WTC11 (cell line): ENCODE measurements at regions not wholly inside any gene's neighbourhood (a gene's known extent, or its start where the extent isn't known, plus 50 kb on each side); places are given as distances from the start of the nearest gene placed in this dataset.
A peak's percentile ranks its signal among the peaks of the same experiment; 100 is the strongest.

Experiments used
- ATAC-seq: fragments of 200-7000 bp; cut with Tn5 transposase; 2 replicates; pipeline ENCODE4 v1.10.0; 2021; ENCODE audit warnings: mild to moderate bottlenecking, moderate library complexity
- CTCF ChIA-PET: fragments of 300-600 bp; sonication (Branson Sonifier 250); formaldehyde crosslinking; loops from one replicate; lab custom pipeline; 2021; ENCODE audit warnings: antibody characterized with exemption; lab: Charles Lee
- POLR2A ChIA-PET: fragments of 350-600 bp; sonication (Branson Sonifier 250); formaldehyde crosslinking; loops from one replicate; lab custom pipeline; 2021; ENCODE audit warnings: antibody characterized with exemption; lab: Charles Lee
- DNase-seq: peaks from one replicate; pipeline ENCODE4 v3.0.0; 2021; ENCODE audit warnings: low spot score
- H3K27ac Mint-ChIP-seq: 2 replicates; pipeline ENCODE4 v1.8.0; 2021; ENCODE audit warnings: mixed read lengths
- H3K27me3 Mint-ChIP-seq: 2 replicates; pipeline ENCODE4 v1.8.0; 2021; ENCODE audit warnings: low read depth, mild to moderate bottlenecking, moderate library complexity, mixed read lengths
- H3K36me3 Mint-ChIP-seq: 2 replicates; pipeline ENCODE4 v1.8.0; 2021; ENCODE audit warnings: mixed read lengths
- H3K4me1 Mint-ChIP-seq: 2 replicates; pipeline ENCODE4 v1.8.0; 2022; ENCODE audit warnings: mixed read lengths
- H3K4me3 Mint-ChIP-seq: 2 replicates; pipeline ENCODE4 v1.8.0; 2021; ENCODE audit warnings: mild to moderate bottlenecking, moderate library complexity, mixed read lengths
- H3K9me3 Mint-ChIP-seq: 2 replicates; pipeline ENCODE4 v1.8.0; 2021; ENCODE audit warnings: mixed read lengths
- EMX1 ChIP-seq: fragments of 250-450 bp; sonication (Bioruptor Pico); IDR thresholded peaks from 2 replicates; pipeline ENCODE4 v1.8.0; 2021; ENCODE audit warnings: mild to moderate bottlenecking
- OVOL2 ChIP-seq: fragments of 250-450 bp; sonication (Bioruptor Pico); IDR thresholded peaks from 2 replicates; pipeline ENCODE4 v1.9.0; 2021; ENCODE audit warnings: mild to moderate bottlenecking, borderline replicate concordance
- SMAD3 ChIP-seq: sonication (generic); formaldehyde crosslinking; IDR thresholded peaks from 2 replicates; pipeline ENCODE4 v1.8.0; 2022; ENCODE audit warnings: missing genetic modification reagents, mild to moderate bottlenecking, borderline replicate concordance
- ZNF121 ChIP-seq: sonication (generic); formaldehyde crosslinking; IDR thresholded peaks from 2 replicates; pipeline ENCODE4 v1.8.0; 2023; ENCODE audit warnings: missing genetic modification reagents
- ZNF232 ChIP-seq: sonication (generic); formaldehyde crosslinking; IDR thresholded peaks from 2 replicates; pipeline ENCODE4 v1.8.0; 2022; ENCODE audit warnings: mild to moderate bottlenecking, missing genetic modification reagents
- ZNF423 ChIP-seq: fragments of 250-450 bp; sonication (Bioruptor Pico); IDR thresholded peaks from 2 replicates; pipeline ENCODE4 v2.1.2; 2022; ENCODE audit warnings: mild to moderate bottlenecking, moderate library complexity
- ZNF671 ChIP-seq: fragments of 250-450 bp; sonication (Bioruptor Pico); IDR thresholded peaks from 2 replicates; pipeline ENCODE4 v1.8.0; 2021; ENCODE audit warnings: mild to moderate bottlenecking
- TF ChIP-seq, protein P1 (sequence below): sonication (generic); formaldehyde crosslinking; IDR thresholded peaks from 2 replicates; pipeline ENCODE4 v1.8.0; 2022; ENCODE audit warnings: missing genetic modification reagents
- TF ChIP-seq, protein P2 (sequence below): sonication (generic); formaldehyde crosslinking; IDR thresholded peaks from 2 replicates; pipeline ENCODE4 v1.8.1; 2023; ENCODE audit warnings: mild to moderate bottlenecking, missing genetic modification reagents, moderate library complexity
- TF ChIP-seq, protein P3 (sequence below): sonication (generic); formaldehyde crosslinking; IDR thresholded peaks from 2 replicates; pipeline ENCODE4 v1.8.0; 2023; ENCODE audit warnings: missing genetic modification reagents, mild to moderate bottlenecking, borderline replicate concordance
- TF ChIP-seq, protein P4 (sequence below): fragments of 250-450 bp; sonication (Bioruptor Pico); IDR thresholded peaks from 2 replicates; pipeline ENCODE4 v1.8.0; 2021; ENCODE audit warnings: mild to moderate bottlenecking
- TF ChIP-seq, protein P5 (sequence below): sonication (generic); formaldehyde crosslinking; IDR thresholded peaks from 2 replicates; pipeline ENCODE4 v1.8.1; 2022; ENCODE audit warnings: missing genetic modification reagents, borderline replicate concordance
- TF ChIP-seq, protein P6 (sequence below): fragments of 250-450 bp; sonication (Bioruptor Pico); IDR thresholded peaks from 2 replicates; pipeline ENCODE4 v2.1.2; 2022; ENCODE audit warnings: mild to moderate bottlenecking, moderate library complexity
- TF ChIP-seq, protein P7 (sequence below): fragments of 250-450 bp; sonication (Bioruptor Pico); IDR thresholded peaks from 2 replicates; pipeline ENCODE4 v1.9.0; 2021; ENCODE audit warnings: moderate library complexity, mild to moderate bottlenecking, inconsistent platforms, borderline replicate concordance
- TF ChIP-seq, protein P8 (sequence below): sonication (generic); formaldehyde crosslinking; IDR thresholded peaks from 2 replicates; pipeline ENCODE4 v1.8.1; 2023; ENCODE audit warnings: mild to moderate bottlenecking, moderate library complexity, missing genetic modification reagents

DNA sequence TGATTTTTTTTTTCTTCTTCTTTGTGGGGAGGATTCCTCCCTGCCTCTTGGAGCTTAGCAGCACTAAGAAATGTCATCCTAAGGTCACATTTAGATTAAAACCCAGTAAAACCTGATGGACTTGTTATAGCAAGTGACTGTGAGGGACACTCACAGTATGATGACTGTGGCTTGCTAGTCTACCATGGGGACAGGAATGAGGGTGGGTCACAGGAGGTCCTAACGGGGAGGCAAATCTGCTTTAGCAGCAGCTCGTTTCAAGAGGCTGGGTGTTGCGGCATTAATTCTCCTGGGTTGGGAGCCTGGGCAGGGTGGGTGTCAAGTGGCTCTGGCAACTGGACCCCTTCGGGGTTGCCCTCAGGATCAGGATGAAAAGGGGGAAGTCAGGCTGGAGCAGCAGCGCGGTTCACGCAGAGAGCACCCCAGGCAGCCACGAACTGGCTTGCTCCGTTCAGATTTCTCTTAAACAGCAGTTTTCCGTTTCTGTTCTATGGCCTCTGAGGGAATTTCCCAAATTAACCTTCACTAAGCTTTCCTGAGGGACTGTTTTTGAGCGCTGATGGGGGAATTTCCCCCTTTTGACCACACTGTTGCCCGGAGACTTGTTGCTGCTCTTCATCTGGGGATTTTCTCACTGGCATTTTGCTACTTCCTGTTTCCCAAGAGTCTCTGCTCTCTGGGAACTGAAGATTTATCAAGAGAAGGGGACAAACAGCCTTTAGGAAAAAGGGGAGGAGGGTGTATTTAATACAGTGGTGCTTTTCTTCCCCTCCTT lies 59.8 kb upstream of the PELI1 start (continued):
- TF ChIP-seq, protein P1, sequence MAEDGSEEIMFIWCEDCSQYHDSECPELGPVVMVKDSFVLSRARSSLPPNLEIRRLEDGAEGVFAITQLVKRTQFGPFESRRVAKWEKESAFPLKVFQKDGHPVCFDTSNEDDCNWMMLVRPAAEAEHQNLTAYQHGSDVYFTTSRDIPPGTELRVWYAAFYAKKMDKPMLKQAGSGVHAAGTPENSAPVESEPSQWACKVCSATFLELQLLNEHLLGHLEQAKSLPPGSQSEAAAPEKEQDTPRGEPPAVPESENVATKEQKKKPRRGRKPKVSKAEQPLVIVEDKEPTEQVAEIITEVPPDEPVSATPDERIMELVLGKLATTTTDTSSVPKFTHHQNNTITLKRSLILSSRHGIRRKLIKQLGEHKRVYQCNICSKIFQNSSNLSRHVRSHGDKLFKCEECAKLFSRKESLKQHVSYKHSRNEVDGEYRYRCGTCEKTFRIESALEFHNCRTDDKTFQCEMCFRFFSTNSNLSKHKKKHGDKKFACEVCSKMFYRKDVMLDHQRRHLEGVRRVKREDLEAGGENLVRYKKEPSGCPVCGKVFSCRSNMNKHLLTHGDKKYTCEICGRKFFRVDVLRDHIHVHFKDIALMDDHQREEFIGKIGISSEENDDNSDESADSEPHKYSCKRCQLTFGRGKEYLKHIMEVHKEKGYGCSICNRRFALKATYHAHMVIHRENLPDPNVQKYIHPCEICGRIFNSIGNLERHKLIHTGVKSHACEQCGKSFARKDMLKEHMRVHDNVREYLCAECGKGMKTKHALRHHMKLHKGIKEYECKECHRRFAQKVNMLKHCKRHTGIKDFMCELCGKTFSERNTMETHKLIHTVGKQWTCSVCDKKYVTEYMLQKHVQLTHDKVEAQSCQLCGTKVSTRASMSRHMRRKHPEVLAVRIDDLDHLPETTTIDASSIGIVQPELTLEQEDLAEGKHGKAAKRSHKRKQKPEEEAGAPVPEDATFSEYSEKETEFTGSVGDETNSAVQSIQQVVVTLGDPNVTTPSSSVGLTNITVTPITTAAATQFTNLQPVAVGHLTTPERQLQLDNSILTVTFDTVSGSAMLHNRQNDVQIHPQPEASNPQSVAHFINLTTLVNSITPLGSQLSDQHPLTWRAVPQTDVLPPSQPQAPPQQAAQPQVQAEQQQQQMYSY (CRISPR knock-in tag): no peak
- TF ChIP-seq ZNF232 (CRISPR knock-in tag) (no peak), OVOL2 (CRISPR knock-in tag) (no peak), ZNF671 (CRISPR knock-in tag) (no peak), SMAD3 (CRISPR knock-in tag) (no peak)
- TF ChIP-seq, protein P2, sequence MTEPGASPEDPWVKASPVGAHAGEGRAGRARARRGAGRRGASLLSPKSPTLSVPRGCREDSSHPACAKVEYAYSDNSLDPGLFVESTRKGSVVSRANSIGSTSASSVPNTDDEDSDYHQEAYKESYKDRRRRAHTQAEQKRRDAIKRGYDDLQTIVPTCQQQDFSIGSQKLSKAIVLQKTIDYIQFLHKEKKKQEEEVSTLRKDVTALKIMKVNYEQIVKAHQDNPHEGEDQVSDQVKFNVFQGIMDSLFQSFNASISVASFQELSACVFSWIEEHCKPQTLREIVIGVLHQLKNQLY (CRISPR knock-in tag): no peak

DNA sequence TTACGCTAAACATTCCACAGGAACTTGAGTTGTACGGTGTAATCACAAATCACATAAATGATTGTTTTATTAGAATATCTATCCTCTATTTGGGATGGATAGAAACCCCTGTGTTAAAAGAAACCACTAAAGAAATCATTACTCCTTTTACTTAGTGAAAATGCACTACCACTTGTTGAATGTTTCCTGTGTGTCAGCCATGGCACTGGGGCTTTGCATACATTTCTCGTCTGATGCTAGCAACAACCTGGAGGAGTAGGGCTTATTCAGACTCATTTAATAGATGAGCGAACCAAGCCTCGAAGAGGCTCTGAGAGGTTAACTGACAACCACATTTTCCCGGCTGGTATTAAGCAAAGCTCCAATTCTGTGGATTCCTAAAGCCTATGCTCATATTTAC lies 60.5 kb upstream of the PELI1 start:
- Mint-ChIP-seq H3K27me3 (no peaks in the 10 kb centered on the region), H3K4me3 (no peak overlapping the region)
- CTCF ChIA-PET: interaction anchor here (1.3 to 1.5 kb wide), 2 partner anchors 15 to 283 kb away, joined by 3 to 4 read pairs; no protein-coding TSS in a partner anchor

DNA sequence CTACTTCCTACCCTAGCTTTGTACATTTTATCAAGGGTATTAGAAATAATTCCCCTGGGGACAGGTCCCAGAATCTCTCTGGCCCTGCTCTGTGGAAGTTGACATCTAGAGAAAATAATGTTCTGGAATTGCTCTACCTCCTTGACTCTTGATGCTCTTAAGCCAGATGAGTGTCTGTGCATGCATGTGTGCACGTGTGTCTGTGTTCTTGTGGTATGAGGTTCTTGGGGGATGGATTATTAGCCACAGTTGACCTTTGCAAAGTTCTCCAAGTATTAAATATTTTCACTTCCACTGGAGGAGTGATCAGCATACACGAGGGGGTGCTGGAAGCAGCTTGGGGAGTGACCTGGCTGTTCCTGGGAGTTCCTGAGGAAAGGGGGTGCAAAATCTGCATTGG lies 61.2 kb upstream of the PELI1 start:
- Mint-ChIP-seq H3K27me3 (no peaks in the 10 kb centered on the region), H3K4me3 (no peak overlapping the region), H3K4me1 (peaks cover 27% of the 10 kb centered on the region), H3K36me3 (no peaks in the 10 kb centered on the region), H3K27ac (no peak overlapping the region), H3K9me3 (0 out of 2 replicates have a peak, but pooled peaks cover 4% of the 10 kb centered on the region)
- DNase-seq (no peak), ATAC-seq (no peak)
- ChIA-PET POLR2A (interaction anchor here (0.5 to 0.6 kb wide), 2 partner anchors 31 to 103 kb away, joined by 3 to 5 read pairs; no protein-coding TSS in a partner anchor), CTCF (interaction anchor here (1.3 kb wide), 1 partner anchor 14 kb away, joined by 3 read pairs; no protein-coding TSS in a partner anchor)
- TF ChIP-seq, protein P3, sequence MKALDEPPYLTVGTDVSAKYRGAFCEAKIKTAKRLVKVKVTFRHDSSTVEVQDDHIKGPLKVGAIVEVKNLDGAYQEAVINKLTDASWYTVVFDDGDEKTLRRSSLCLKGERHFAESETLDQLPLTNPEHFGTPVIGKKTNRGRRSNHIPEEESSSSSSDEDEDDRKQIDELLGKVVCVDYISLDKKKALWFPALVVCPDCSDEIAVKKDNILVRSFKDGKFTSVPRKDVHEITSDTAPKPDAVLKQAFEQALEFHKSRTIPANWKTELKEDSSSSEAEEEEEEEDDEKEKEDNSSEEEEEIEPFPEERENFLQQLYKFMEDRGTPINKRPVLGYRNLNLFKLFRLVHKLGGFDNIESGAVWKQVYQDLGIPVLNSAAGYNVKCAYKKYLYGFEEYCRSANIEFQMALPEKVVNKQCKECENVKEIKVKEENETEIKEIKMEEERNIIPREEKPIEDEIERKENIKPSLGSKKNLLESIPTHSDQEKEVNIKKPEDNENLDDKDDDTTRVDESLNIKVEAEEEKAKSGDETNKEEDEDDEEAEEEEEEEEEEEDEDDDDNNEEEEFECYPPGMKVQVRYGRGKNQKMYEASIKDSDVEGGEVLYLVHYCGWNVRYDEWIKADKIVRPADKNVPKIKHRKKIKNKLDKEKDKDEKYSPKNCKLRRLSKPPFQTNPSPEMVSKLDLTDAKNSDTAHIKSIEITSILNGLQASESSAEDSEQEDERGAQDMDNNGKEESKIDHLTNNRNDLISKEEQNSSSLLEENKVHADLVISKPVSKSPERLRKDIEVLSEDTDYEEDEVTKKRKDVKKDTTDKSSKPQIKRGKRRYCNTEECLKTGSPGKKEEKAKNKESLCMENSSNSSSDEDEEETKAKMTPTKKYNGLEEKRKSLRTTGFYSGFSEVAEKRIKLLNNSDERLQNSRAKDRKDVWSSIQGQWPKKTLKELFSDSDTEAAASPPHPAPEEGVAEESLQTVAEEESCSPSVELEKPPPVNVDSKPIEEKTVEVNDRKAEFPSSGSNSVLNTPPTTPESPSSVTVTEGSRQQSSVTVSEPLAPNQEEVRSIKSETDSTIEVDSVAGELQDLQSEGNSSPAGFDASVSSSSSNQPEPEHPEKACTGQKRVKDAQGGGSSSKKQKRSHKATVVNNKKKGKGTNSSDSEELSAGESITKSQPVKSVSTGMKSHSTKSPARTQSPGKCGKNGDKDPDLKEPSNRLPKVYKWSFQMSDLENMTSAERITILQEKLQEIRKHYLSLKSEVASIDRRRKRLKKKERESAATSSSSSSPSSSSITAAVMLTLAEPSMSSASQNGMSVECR (CRISPR knock-in tag): no peak
- TF ChIP-seq EMX1 (CRISPR knock-in tag): no peak
- TF ChIP-seq, protein P4, sequence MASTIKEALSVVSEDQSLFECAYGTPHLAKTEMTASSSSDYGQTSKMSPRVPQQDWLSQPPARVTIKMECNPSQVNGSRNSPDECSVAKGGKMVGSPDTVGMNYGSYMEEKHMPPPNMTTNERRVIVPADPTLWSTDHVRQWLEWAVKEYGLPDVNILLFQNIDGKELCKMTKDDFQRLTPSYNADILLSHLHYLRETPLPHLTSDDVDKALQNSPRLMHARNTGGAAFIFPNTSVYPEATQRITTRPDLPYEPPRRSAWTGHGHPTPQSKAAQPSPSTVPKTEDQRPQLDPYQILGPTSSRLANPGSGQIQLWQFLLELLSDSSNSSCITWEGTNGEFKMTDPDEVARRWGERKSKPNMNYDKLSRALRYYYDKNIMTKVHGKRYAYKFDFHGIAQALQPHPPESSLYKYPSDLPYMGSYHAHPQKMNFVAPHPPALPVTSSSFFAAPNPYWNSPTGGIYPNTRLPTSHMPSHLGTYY (CRISPR knock-in tag): no peak
- TF ChIP-seq, protein P5, sequence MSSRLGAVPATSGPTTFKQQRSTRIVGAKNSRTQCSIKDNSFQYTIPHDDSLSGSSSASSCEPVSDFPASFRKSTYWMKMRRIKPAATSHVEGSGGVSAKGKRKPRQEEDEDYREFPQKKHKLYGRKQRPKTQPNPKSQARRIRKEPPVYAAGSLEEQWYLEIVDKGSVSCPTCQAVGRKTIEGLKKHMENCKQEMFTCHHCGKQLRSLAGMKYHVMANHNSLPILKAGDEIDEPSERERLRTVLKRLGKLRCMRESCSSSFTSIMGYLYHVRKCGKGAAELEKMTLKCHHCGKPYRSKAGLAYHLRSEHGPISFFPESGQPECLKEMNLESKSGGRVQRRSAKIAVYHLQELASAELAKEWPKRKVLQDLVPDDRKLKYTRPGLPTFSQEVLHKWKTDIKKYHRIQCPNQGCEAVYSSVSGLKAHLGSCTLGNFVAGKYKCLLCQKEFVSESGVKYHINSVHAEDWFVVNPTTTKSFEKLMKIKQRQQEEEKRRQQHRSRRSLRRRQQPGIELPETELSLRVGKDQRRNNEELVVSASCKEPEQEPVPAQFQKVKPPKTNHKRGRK: no peak
- TF ChIP-seq, protein P6, sequence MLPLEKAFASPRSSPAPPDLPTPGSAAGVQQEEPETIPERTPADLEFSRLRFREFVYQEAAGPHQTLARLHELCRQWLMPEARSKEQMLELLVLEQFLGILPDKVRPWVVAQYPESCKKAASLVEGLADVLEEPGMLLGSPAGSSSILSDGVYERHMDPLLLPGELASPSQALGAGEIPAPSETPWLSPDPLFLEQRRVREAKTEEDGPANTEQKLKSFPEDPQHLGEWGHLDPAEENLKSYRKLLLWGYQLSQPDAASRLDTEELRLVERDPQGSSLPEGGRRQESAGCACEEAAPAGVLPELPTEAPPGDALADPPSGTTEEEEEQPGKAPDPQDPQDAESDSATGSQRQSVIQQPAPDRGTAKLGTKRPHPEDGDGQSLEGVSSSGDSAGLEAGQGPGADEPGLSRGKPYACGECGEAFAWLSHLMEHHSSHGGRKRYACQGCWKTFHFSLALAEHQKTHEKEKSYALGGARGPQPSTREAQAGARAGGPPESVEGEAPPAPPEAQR: no peak
- no peak for TF ChIP-seq ZNF121 (CRISPR knock-in tag)

More for the DNA sequence above, 60.5 kb upstream of the PELI1 start:
- Mint-ChIP-seq H3K9me3 (0 out of 2 replicates have a peak, but pooled peaks cover 4% of the 10 kb centered on the region), H3K27ac (peak overlapping the region; percentile 39), H3K4me1 (peaks cover 27% of the 10 kb centered on the region), H3K36me3 (no peaks in the 10 kb centered on the region)
- DNase-seq: no peak
- ATAC-seq: no peak
- TF ChIP-seq, protein P7, sequence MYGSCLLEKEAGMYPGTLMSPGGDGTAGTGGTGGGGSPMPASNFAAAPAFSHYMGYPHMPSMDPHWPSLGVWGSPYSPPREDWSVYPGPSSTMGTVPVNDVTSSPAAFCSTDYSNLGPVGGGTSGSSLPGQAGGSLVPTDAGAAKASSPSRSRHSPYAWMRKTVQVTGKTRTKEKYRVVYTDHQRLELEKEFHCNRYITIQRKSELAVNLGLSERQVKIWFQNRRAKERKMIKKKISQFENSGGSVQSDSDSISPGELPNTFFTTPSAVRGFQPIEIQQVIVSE (CRISPR knock-in tag): no peak
- TF ChIP-seq ZNF423 (CRISPR knock-in tag): no peak
- TF ChIP-seq, protein P8, sequence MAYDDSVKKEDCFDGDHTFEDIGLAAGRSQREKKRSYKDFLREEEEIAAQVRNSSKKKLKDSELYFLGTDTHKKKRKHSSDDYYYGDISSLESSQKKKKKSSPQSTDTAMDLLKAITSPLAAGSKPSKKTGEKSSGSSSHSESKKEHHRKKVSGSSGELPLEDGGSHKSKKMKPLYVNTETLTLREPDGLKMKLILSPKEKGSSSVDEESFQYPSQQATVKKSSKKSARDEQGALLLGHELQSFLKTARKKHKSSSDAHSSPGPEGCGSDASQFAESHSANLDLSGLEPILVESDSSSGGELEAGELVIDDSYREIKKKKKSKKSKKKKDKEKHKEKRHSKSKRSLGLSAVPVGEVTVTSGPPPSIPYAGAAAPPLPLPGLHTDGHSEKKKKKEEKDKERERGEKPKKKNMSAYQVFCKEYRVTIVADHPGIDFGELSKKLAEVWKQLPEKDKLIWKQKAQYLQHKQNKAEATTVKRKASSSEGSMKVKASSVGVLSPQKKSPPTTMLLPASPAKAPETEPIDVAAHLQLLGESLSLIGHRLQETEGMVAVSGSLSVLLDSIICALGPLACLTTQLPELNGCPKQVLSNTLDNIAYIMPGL (CRISPR knock-in tag): no peak
- POLR2A ChIA-PET: interaction anchor here (0.6 kb wide), 1 partner anchor 660 kb away, joined by 3 read pairs; no protein-coding TSS in a partner anchor
